Stimulated activated CD4-positive, alpha-beta T cell treated with anti-CD3 and anti-CD28 coated beads, Interleukin-1b, Interleukin-23, amount 100 ng/mL, for 1 hour (primary cell): ENCODE measurements at regions not wholly inside any gene's neighbourhood (a gene's known extent, or its start where the extent isn't known, plus 50 kb on each side); places are given as distances from the start of the nearest gene placed in this dataset.

ENCODE experiments used
- DNase-seq, 2 donors: peaks; one replicate each; pipeline ENCODE4 v3.0.0-alpha.2; 2020; ENCODE audit warnings: low read depth in 2 of 2

DNA sequence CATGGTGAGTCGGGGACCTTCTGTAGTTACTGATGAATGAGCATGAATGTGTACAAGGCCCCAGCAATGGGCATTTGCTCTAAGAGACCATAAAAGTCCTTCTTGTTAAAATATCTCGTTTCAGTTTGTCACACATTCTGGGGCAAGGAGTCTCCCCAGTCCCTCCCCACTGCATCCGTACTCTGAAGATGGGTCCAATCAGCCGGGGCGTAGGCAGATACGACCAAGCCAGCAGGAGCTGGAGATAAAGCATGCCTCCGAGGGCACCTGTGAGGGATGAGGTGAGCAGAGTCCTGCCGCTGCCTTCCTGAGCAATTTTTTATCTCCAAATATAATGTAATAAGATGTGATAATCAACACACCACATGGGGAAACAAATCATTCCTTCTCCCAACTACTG lies 528.5 kb downstream of the BCL11B start:
- no peak for DNase-seq

DNA sequence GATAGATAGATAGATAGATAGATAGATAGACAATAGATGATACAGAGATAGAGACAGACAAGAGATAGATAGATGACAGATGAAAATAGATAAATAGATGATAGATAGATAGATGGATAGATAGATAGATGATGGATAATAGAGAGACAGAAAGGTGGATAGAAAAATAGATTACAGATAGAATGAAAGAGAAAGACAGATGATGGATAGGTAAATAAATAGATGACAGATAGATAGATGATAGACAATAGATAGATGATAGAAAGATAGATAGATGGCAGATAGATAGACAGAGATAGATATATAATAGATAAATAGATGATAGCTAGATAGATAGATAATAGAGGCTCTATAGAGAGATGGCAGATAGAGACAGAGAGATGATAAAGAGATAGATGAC lies 523.0 kb downstream of the BCL11B start:
- DNase-seq: no peak

DNA sequence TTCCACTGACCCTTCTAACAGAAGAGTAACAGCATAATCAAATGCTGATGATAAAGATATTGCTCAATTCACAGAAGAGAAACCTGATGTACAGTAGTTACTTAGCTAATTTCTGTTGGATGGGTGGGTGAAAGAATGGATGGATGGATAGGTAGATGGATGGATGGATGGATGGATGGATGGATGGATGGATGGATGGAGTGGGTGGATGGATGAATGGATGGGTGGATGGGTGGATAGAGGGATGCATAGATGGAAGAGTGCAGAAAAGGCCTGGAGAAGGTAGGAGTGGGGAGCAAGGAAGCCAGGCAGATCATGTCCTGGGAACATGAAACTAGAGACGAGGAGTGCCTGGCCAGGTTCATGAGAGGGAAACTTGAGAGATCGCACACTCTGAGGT lies 520.9 kb downstream of the BCL11B start:
- DNase-seq: no peak

DNA sequence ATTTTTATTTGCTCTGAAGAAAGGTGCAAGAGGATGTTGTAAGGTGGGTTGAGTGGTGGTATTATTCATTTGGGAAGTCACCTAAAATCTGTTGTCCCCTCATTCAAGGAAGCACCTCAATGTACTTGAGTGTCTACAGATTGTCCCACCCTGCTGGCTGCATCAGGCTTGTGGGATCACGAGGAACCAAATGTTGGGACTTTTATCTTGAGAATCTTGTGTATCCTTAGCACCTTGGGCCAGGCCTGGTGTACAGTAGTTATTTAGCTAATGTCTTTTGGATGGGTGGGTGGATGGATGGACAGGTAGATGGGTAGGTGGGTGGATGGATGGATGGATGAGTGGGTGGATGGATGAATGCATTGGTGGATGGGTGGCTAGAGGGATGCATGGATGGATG lies 519.3 kb downstream of the BCL11B start:
- DNase-seq: no peak

DNA sequence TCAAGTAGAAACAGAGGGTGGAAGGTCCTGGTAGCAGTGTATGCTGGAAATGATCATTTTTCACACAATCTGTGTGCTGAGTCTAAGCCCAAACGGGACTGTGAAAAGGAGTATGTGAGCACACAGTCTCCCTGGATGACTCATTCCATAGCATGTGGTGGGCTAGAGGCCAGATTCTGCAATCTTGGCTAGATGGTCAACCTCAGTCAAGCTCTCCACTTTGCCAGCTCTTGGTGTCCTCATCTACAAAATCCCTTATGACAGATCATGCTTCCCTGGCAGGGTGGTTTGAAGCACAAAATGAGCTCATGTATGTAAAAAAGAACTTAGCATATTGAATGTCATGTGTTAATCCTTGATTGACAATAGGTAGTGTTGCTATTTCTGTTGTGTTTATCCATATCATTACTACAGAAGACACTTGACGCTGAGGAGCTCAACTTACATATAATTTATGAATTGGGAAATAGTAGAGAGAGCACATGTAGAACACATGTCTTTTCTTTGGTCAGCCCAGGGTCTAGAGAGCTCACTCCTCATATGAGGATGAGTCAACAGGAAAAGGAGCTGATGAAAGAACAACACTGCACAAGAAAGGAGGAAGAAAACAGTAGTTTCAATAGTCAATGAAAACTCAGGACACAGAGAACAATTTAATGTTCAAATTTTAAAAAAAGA lies 517.5 kb downstream of the BCL11B start:
- DNase-seq: no peak

DNA sequence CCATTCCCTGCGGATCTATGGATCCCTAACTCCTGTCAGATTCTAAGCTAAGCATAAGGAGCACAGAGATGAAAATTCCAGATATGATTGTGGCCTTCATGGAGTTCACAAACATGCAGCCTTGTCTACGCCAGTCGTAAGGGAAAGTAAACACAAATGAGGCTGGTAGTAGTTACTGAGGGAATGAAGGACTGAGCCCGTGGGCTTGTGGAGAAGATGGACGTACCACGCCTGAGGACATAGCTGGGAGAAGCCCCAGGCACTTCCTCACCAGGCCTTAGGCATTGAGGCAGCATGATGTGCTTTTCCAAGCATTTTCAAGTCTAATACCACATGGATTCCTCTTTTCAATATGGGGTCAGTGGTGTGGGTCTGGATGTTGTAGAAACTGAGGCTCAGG lies 515.2 kb downstream of the BCL11B start:
- no peak for DNase-seq

DNA sequence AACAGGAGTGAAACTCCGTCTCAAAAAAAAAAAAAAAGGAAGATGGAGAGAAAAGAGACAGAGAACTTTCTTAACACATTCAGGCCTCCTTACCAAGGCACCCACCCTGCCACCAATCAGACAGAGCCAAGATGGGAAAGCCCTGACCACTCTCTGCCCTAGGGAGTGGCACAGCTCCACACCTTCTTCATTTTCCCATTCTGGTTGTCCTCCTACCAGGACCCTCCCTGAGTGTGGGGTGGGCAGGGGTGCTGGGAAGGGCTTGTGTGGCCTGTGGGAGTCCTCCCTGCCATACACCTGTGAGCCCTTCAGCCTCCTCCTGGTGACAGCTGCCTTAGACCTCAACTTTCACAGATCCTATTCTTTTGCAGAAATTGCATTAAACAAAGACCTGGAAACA lies 513.6 kb downstream of the BCL11B start:
- no peak for DNase-seq

DNA sequence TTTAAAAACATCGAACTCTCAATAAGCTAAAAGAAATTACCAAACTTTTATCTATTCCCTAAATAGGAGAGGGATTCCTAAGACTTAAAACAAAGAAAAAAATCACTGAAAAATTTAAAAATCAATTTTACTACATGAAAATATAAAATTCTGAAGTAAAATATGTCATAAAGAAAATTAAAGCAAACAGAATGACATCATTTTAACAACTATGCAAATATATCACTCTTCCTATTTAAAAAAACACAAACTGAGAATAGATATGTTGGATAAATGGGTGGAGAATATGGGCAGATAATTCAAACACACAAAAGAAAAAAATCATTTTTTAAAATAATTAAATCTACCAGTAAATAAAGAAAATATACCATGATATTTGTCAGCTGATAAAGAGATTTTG lies 510.0 kb downstream of the BCL11B start:
- DNase-seq: no peak

DNA sequence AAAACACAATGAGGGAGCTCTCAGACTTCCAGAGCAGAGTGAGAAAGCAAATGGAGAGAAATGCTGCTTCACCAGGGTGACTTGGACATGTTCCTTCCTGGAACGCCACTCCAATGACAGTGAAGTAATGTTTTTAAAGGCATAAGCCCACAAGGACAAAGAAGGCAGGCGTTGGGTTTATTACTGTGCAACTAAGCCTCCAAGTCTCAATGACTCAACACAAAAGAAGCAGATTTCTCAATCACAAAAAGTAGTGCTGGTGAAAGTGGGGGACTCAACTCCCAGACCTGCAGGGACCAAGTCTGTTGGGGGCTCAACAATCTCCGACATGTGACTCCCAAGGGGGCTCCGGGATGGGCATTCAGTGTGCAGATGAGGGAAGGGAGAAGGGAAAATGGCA lies 505.2 kb downstream of the BCL11B start:
- no peak for DNase-seq

DNA sequence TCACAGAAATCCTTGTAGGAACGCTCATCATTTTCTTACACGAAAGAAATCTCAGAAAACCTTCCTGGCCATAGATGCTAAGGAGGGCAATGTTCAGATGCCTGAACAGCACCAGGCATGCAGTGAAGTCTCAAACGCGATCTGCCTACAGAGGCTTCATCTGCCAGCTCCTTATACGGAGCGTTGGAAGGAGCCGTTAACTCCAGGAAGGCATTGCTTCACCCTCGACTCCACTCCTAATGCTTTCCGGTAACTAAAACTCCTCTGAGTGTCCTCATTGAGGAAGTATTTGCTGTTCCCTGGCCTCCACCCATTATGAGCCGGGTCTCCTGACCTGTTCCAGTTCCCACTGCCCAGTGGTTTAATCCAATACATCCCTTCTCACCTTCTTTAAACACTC lies 502.7 kb downstream of the BCL11B start:
- no peak for DNase-seq

DNA sequence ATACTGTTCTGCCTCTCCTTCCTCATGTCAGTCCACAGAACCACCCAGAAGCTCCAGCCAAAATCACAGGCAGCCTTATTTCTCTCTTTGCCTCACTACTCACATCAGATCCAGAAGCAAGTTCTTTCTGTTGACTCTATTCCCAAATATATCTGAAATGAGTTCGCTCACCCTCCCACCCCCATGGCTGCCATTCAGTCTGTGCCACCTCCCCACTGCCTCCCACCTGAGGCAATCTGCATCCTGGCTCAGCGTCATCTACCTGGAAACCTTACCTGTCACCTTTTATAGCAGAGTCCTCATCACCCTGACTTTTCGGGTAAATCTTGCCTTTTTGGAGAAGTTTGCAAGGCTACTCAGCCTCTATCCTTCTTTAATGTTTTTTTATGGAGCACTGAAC lies 501.8 kb downstream of the BCL11B start:
- no peak for DNase-seq

DNA sequence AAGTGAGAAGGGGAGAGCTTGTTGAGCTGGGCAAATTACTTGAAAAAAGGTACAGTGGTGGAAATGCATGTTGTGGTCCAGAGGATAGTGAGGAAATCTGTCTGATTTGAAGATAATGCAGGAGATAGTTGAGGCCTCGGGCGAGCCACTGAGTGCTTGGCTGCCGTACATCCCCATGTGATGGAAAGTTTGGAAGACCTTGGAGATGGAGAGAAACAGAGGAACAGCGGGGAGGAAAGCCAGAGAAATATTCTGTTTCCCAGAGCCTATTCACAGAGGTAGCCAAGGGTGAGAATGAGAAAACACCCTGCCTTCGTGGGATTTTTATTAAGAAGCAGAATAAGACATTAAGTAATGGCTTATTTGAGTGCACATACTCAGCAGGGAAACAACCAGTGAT lies 498.2 kb downstream of the BCL11B start:
- no peak for DNase-seq

DNA sequence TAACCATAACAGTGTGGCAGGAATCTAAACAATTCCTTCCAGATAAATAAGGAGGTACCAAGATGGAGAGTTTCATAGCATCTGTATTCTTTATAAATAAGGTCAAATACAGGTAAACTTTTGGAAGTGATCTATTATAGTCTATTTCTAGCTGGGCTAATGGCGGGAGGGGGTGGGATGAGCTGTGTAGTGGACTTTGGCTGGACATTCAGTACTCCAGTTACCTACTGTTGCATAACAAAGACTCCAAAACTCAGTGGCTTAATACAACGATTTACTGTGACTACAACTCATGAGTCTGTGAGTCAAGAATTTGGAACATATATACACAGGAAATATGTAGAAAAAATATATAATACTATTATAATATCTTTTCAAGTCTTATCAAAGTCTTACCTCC lies 496.1 kb downstream of the BCL11B start:
- no peak for DNase-seq

DNA sequence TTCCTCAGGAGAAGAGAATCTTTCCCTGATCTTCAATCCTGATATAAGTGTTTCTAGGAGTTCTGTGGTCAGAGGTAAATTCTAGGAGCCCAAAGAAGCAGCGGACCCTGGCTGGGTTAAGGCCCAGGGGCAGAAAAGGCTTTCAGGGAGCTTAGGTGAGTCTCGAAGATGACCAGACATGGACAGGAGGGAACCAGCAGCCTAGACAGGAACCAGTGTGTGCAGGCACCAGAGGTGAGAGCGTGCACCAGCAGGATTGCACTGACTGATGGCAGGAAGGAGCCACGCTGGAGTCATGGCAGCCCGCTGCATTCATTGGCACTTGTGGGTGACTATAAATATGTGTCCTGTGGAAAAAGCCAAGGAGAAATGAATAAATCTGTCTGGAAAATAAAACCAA lies 489.9 kb downstream of the BCL11B start:
- no peak for DNase-seq

DNA sequence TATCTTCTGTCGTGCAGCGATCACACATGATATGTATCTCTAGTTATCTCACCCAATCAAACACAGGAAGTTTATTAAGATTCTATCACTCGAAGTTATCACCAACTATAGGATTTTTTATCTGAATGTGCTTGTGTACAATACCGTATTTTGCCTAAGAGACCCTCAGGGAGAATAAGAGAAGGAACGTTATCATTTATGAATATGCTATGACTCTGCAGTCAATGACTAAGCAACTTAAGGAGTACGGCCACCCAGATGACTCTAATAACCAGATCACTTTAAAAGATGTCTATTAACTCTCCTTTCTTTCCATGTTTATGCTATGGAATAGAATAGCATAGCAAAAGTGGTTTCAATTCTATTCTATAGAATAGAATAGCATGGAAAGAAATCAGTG lies 486.4 kb downstream of the BCL11B start:
- no peak for DNase-seq

DNA sequence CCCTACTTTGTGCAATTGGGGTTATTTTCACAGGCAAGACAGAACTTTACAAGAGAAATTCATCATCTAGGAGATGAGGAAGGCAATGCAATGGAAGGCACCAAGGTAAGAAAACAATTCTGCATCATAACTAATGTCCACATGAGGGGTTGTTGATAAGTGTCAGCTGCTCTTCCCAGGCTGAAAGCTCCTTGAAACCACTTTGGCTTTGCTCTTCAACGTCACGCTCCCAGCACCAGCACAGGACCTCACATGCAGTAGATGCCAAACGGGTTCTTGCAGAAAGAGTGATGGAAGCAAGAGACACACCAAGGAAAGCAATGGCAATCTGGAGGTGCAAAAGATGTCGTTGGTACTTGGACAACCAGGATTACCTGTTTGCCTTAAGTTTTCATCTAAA lies 485.5 kb downstream of the BCL11B start:
- DNase-seq: no peak

DNA sequence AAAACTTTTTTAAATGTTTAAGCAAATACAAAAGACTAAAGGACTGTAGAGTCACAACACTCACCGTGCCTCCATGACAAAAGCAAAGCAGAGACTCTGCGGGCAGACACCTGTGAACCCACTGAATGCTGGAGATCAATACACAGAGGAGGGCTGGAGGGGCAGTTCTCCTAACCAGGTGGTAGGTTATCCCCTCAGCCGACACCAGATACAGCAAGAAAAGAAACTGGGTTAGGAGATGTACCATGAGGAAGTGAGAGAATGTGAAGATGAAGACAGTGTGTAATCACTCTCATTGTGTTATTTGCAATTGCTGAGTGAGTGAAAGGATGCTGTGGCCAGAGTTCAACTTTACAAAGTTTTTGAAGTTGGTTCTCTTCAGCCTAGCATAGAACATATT lies 480.3 kb downstream of the BCL11B start:
- no peak for DNase-seq

DNA sequence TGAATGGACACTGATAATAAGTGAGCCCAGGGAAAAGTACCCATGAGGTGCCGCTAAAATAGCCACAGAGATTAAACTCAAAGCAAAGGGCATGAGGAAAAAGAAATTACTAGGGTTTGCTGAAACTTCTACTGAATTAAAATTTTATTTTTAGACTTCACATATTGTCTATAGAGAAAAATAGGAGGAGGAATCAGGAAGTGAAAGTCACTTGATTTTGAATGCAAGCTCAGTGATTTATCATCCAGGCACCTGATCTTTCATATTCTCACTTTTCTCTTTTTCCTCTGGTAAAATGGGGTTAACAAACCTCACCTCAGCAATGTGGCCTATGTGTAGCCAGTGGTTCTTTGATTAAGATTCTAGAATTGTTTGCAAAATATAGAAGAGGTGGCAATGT lies 479.8 kb downstream of the BCL11B start:
- DNase-seq: no peak

DNA sequence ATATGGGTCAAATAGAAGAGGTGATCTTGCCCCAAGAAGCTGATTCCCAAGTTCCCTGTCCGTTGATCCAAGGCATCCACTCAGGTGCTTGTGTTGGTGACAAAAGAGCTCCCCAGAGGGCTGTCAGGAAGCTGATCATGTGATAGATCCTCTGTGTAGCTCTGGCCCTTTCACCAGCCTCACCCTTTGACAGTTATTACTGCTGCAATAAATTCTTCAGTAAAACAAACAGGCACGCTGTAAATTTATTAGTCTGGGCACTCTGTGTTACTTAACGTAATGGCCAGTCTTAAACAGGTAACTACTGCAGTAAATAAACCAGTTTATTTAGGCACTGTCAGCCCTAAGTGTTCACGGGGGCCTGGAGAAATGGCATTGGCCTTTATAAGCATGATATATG lies 473.9 kb downstream of the BCL11B start:
- no peak for DNase-seq

DNA sequence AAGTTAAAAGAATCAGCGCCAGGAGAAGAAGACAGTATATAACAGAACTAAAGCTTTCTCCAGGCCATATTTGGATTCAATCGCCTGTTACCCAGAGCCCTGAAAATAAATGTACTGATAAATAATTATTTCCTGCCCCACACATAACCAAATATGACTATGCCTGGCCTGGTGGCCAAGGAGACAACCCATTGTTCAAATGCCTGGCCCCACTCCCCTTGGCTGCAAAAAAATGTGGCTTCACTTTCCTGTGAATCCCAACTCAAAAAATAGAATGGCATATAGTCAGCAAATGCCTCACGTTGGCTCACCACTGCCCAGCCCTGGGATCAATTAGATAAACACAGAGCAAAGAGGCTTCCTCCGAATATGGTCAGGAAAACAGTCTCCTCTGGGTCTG lies 472.1 kb downstream of the BCL11B start:
- no peak for DNase-seq

DNA sequence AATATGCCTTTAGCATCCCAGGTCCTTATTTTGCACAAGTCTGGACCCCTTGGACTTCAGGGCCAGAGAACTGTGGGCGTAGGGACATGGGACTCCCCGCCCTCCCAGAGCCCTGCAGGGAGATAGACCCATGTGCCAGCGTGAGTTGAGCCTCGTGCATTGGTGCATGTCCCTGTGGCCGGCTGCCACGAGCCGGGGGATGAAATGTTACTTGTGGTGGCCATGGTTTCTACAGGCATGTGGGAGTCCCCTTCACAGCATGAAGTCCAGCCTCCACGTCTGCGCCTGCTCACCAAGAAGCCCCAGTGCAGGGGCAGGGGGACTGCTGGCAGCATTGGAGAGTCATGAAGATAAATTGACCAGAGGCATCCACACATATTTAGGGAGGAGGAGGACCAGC lies 470.0 kb downstream of the BCL11B start:
- no peak for DNase-seq

DNA sequence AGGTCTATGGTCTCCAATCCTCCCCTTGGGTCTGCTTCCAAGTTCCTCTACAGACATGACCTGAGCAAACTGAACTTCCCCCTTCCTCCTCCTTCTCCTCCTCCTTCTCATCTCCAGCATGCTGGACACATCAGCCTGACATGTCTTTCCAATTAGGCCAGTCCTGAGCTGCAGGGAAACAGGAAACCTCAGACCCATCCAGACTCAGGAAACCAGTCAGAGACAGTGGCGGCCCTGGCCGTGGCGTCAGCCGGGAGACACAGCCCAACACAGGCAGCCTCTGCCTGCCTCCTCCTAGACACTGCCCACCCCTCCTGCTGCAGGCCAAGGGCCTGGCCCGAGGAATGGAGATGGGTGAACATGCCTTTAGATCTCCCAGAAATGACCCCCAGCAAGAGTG lies 468.8 kb downstream of the BCL11B start:
- no peak for DNase-seq

DNA sequence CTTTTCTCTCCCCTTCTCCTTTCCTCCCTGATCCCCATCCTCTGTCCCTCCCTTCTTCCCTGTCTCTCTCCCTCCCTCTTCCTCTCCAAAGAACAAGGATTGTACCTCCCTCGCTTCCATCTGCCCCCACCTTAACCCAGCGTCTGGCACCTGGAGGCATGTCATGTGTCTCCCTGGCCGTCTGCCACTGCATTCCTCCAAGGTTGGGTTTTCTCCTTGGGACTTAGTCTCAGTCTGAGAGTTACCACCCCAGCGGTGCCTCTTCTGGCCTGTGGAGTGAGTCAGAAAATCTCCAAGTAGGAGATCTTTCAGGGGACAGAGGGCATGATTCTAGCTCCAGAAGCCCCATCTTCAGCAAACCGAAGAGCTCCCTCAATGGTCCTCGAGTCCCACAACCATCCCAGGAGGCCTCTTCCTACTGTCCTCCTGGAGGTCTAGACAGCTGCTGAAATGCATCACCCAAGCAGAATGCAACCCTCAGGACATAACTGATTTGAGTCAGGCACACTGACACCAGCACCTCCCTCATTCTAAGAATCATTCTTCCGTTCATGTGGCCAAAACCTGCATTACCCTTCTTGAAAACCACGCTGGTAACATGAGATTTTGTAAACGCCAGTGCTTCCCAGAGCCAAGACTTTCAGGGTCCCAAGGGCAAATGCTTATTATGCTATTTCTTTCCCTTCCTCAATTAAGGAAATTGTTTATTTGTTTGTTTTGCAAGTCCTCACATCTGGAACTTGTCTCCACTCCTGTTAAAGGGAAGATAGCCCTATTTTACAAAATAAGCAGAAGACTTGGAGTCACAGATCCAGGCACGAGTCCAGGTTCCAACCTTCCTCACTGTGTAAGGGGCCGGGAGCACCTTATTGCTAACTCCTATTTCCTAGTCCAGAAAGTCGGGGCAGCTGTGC lies 463.2 kb downstream of the BCL11B start:
- DNase-seq: no peak

DNA sequence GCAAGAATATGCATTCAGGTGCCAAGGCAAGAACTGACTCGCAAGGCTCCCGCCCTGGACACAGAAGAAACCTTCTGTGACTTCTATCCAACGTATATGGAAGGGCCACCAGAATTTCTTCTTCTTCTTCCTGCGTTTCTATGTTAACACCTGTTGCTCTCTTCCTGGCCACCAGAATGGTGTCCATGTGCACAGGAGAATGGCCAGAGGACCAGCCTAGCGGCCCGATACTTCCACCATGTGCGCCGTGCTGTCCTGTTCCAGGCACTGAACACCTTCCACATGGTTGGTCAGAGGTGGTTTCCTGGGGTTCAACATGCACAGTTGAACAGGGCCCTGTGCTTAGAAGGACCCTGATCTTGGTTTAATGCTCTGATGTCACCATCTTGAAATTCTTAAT lies 455.8 kb downstream of the BCL11B start:
- DNase-seq: no peak
